ENCODE measurements at regions not wholly inside any gene's neighbourhood (a gene's known extent, or its start where the extent isn't known, plus 50 kb on each side); places are given as distances from the start of the nearest gene placed in this dataset.

- DNase-seq (ENCODE audit: low spot score, unreplicated experiment), result no peak
- Mint-ChIP-seq H3K4me3 (ENCODE audit: low read depth) (no peak overlapping the region), H3K4me1 (ENCODE audit: low read depth) (no peaks in the 10 kb centered on the region), H3K27me3 (no peaks in the 10 kb centered on the region), H3K27ac (no peak overlapping the region), H3K36me3 (ENCODE audit: insufficient read depth) (no peaks in the 10 kb centered on the region), H3K9me3 (ENCODE audit: low read depth) (no peaks in the 10 kb centered on the region)
- no peak for TF ChIP-seq CTCF (IDR thresholded peaks at IDR 0.05; ENCODE audit: unreplicated experiment)
Measured at GRCh38 chr4:124863040-124863545, 150.6 kb upstream of the ANKRD50 start.

GRCh38 chr4:124862261-124862660 is 149.7 kb upstream of the ANKRD50 start:
- Mint-ChIP-seq H3K4me1 (ENCODE audit: low read depth) (no peaks in the 10 kb centered on the region), H3K27ac (no peak overlapping the region), H3K36me3 (ENCODE audit: insufficient read depth) (no peaks in the 10 kb centered on the region), H3K9me3 (ENCODE audit: low read depth) (no peaks in the 10 kb centered on the region), H3K27me3 (no peaks in the 10 kb centered on the region), H3K4me3 (ENCODE audit: low read depth) (no peak overlapping the region)
- TF ChIP-seq CTCF (IDR thresholded peaks at IDR 0.05; ENCODE audit: unreplicated experiment), result no peak
- DNase-seq (ENCODE audit: low spot score, unreplicated experiment), result no peak

GRCh38 chr4:124861761-124862160 is 149.2 kb upstream of the ANKRD50 start:
- Mint-ChIP-seq H3K4me1 (ENCODE audit: low read depth) (no peaks in the 10 kb centered on the region), H3K27ac (no peak overlapping the region), H3K9me3 (ENCODE audit: low read depth) (no peaks in the 10 kb centered on the region), H3K27me3 (no peaks in the 10 kb centered on the region), H3K4me3 (ENCODE audit: low read depth) (no peak overlapping the region), H3K36me3 (ENCODE audit: insufficient read depth) (no peaks in the 10 kb centered on the region)
- DNase-seq (ENCODE audit: low spot score, unreplicated experiment), result no peak
- TF ChIP-seq CTCF (IDR thresholded peaks at IDR 0.05; ENCODE audit: unreplicated experiment), result no peak

GRCh38 chr4:124854968-124855367 is 142.4 kb upstream of the ANKRD50 start:
- no peak for TF ChIP-seq CTCF (IDR thresholded peaks at IDR 0.05; ENCODE audit: unreplicated experiment)
- H3K4me1 Mint-ChIP-seq (ENCODE audit: low read depth), result no peaks in the 10 kb centered on the region
- H3K27me3 Mint-ChIP-seq, result no peaks in the 10 kb centered on the region
- no peak for DNase-seq (ENCODE audit: low spot score, unreplicated experiment)
- no peak overlapping the region for H3K4me3 Mint-ChIP-seq (ENCODE audit: low read depth)
- no peaks in the 10 kb centered on the region for H3K36me3 Mint-ChIP-seq (ENCODE audit: insufficient read depth)
- H3K27ac Mint-ChIP-seq, result no peak overlapping the region
- H3K9me3 Mint-ChIP-seq (ENCODE audit: low read depth), result no peaks in the 10 kb centered on the region

- no peaks in the 10 kb centered on the region for H3K4me1 Mint-ChIP-seq (ENCODE audit: low read depth)
- no peaks in the 10 kb centered on the region for H3K9me3 Mint-ChIP-seq (ENCODE audit: low read depth)
- DNase-seq (ENCODE audit: low spot score, unreplicated experiment), result no peak
- H3K27ac Mint-ChIP-seq, result no peak overlapping the region
- no peaks in the 10 kb centered on the region for H3K27me3 Mint-ChIP-seq
- H3K4me3 Mint-ChIP-seq (ENCODE audit: low read depth), result no peak overlapping the region
- H3K36me3 Mint-ChIP-seq (ENCODE audit: insufficient read depth), result no peaks in the 10 kb centered on the region
- no peak for TF ChIP-seq CTCF (IDR thresholded peaks at IDR 0.05; ENCODE audit: unreplicated experiment)
Measured at GRCh38 chr4:124851741-124852140, 139.2 kb upstream of the ANKRD50 start.
